ENCODE measurements at regions not wholly inside any gene's neighbourhood (a gene's known extent, or its start where the extent isn't known, plus 50 kb on each side); places are given as distances from the start of the nearest gene placed in this dataset.

DNA sequence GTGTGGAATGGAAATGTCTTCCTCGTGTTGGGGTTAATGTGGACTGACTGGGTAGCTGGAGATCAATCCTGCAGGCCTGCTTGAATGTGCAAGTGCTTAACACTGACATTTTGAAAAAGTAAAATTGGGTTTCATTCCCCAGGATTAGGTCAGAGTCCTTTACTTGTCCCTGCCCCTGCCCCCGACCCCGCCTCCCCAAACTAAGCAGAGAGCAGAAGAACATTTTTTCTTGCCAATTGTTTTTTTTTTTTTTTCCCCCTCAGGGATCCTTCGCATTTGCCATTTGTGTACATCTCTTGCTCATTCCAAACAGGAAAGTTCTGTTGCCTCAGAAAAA lies 147.0 kb upstream of the NR2F2 start:
- DNase-seq (ENCODE audit: low read depth, low spot score), result no peak

DNA sequence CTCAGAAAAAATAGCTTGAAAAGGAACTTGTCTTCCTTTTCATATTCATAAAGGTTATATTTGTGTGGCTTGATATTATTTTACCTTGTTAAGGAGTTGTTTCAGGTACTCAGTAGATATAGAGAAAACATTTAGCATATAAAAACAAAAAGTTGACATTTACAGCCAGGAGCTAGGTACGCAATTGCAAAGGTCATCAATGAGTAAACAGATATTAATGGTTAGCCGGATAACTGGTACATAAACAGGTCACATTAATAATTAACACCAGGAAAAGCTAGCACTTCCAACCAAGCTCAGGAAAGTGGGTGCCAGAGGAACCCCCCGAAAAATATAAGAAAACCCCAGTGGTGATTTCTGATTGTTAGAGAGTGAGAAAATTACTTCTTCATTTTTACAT lies 146.6 kb upstream of the NR2F2 start:
- DNase-seq (ENCODE audit: low read depth, low spot score), result no peak
- H3K27me3 ChIP-seq (ENCODE audit: insufficient read depth, insufficient read length), result no peaks in the 10 kb centered on the region
- H3K9ac ChIP-seq (ENCODE audit: insufficient read length, low read depth), result no peak overlapping the region
- no peak for TF ChIP-seq SUZ12 (IDR thresholded peaks at IDR 0.05; ENCODE audit: extremely low read depth, insufficient read depth, insufficient read length)
- TF ChIP-seq ZNF274 (IDR thresholded peaks at IDR 0.05; ENCODE audit: low read depth, low read length), result no peak
- TF ChIP-seq YY1 (IDR thresholded peaks at IDR 0.05; ENCODE audit: insufficient read depth, insufficient read length), result no peak
- no peak overlapping the region for H3K4me3 ChIP-seq (ENCODE audit: insufficient read length, low read depth)
- H3K4me1 ChIP-seq (ENCODE audit: insufficient read depth, insufficient read length), result peaks cover 3% of the 10 kb centered on the region
- H3K36me3 ChIP-seq (ENCODE audit: insufficient read depth, insufficient read length, low read length), result no peaks in the 10 kb centered on the region
- H3K9me3 ChIP-seq (ENCODE audit: insufficient read depth, low read length), result no peaks in the 10 kb centered on the region

More for the DNA sequence above, 147.0 kb upstream of the NR2F2 start:
- H3K9me3 ChIP-seq (ENCODE audit: insufficient read depth, low read length), result no peaks in the 10 kb centered on the region
- peaks cover 3% of the 10 kb centered on the region for H3K4me1 ChIP-seq (ENCODE audit: insufficient read depth, insufficient read length)
- TF ChIP-seq SUZ12 (IDR thresholded peaks at IDR 0.05; ENCODE audit: extremely low read depth, insufficient read depth, insufficient read length) (no peak), YY1 (IDR thresholded peaks at IDR 0.05; ENCODE audit: insufficient read depth, insufficient read length) (no peak), ZNF274 (IDR thresholded peaks at IDR 0.05; ENCODE audit: low read depth, low read length) (no peak)
- H3K4me3 ChIP-seq (ENCODE audit: insufficient read length, low read depth), result no peak overlapping the region
- H3K36me3 ChIP-seq (ENCODE audit: insufficient read depth, insufficient read length, low read length), result no peaks in the 10 kb centered on the region
- H3K27me3 ChIP-seq (ENCODE audit: insufficient read depth, insufficient read length), result no peaks in the 10 kb centered on the region
- H3K9ac ChIP-seq (ENCODE audit: insufficient read length, low read depth), result no peak overlapping the region

DNA sequence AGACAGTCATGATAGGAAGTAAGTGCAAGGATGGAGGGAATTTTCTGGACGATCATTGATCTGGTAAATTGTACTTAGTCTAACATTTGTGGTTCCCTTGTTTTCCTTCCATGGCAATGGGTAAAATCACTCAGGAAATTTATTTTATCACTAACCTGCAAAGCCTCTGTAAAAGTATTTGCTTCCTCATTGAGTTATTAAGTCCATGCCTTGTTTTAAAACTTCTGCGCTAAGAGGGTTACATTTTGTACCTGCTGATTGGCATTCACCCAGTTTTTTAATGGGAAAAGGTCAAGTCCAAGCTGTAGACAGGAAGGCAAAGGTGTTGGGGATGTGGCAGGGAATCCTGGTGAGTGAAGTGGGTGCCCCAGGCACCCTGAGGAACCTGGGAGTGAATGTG lies 146.2 kb upstream of the NR2F2 start:
- Histone ChIP-seq H3K36me3 (ENCODE audit: insufficient read depth, insufficient read length, low read length) (no peaks in the 10 kb centered on the region), H3K9me3 (ENCODE audit: insufficient read depth, low read length) (no peaks in the 10 kb centered on the region), H3K4me3 (ENCODE audit: insufficient read length, low read depth) (no peak overlapping the region), H3K4me1 (ENCODE audit: insufficient read depth, insufficient read length) (peaks cover 3% of the 10 kb centered on the region), H3K27me3 (ENCODE audit: insufficient read depth, insufficient read length) (no peaks in the 10 kb centered on the region), H3K9ac (ENCODE audit: insufficient read length, low read depth) (no peak overlapping the region)
- DNase-seq (ENCODE audit: low read depth, low spot score), result no peak
- TF ChIP-seq ZNF274 (IDR thresholded peaks at IDR 0.05; ENCODE audit: low read depth, low read length), result no peak
- no peak for TF ChIP-seq SUZ12 (IDR thresholded peaks at IDR 0.05; ENCODE audit: extremely low read depth, insufficient read depth, insufficient read length)
- TF ChIP-seq YY1 (IDR thresholded peaks at IDR 0.05; ENCODE audit: insufficient read depth, insufficient read length), result no peak

DNA sequence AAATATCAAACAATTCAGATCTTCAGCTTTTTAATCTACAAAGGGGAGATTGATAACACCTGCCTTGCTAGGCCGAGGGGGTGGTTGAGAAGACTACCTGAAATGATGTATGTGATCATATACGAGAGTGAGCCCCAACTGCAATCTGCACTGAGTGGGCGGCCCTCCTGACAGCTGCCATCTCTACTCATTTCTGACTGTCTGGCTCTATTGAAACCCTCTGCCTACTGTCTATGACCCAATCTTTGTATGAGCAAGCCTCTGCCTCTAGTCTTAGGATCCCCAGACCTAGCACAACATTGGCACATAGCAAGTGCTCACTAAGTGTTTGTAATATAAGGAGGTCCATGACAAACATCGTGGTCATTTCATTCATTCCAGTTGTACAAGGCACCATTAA lies 144.4 kb upstream of the NR2F2 start:
- Histone ChIP-seq H3K36me3 (ENCODE audit: insufficient read depth, insufficient read length, low read length) (no peaks in the 10 kb centered on the region), H3K9me3 (ENCODE audit: insufficient read depth, low read length) (no peaks in the 10 kb centered on the region), H3K4me1 (ENCODE audit: insufficient read depth, insufficient read length) (no peaks in the 10 kb centered on the region), H3K27me3 (ENCODE audit: insufficient read depth, insufficient read length) (no peaks in the 10 kb centered on the region), H3K4me3 (ENCODE audit: insufficient read length, low read depth) (no peak overlapping the region), H3K9ac (ENCODE audit: insufficient read length, low read depth) (no peak overlapping the region)
- no peak for DNase-seq (ENCODE audit: low read depth, low spot score)
- TF ChIP-seq ZNF274 (IDR thresholded peaks at IDR 0.05; ENCODE audit: low read depth, low read length), result no peak
- TF ChIP-seq YY1 (IDR thresholded peaks at IDR 0.05; ENCODE audit: insufficient read depth, insufficient read length), result no peak
- TF ChIP-seq SUZ12 (IDR thresholded peaks at IDR 0.05; ENCODE audit: extremely low read depth, insufficient read depth, insufficient read length), result no peak

DNA sequence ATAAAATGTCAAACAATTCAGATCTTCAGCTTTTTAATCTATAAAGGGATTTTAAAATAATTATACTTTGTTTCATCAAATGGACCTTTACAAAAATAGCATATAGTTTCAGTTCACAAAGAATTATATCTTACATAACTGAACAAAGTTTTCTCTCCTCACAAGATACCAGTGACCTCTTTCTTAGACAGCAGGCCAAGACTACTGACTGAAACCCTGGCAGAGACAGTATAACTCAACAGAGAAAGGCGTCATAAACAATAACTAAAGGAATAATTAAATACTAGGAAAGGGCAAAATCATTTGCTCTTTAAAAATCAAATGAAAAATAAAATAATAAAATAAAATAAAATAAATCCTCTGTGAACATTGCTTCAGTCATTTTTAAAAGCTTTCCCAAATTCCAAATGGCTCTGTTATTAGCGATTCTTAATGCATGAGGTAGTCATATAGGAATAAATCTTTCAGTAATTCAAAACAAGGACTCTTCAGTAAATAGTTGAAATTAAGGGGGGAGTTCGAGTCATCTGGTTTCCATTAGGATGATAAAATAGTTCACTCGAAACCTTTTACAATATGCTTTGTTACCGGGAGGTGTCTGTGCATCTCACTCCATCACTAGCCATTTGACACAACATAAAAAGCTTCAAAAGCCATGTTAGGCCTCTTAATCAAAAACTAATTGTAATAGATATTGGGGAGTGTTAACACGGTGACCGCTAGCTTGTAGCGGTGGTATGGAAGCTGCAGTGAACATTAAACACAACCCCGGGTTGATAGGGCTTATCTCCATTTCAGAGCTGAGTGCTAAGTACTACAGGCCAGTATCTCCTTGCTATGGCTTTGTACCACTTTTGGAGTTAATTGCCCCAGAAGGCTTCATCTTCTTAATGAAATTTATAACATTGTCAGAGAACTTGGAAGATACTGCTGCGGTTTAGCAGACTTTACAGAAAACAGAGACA lies 142.9 kb upstream of the NR2F2 start:
- H3K9ac ChIP-seq (ENCODE audit: insufficient read length, low read depth), result no peak overlapping the region
- DNase-seq (ENCODE audit: low read depth, low spot score), result no peak

DNA sequence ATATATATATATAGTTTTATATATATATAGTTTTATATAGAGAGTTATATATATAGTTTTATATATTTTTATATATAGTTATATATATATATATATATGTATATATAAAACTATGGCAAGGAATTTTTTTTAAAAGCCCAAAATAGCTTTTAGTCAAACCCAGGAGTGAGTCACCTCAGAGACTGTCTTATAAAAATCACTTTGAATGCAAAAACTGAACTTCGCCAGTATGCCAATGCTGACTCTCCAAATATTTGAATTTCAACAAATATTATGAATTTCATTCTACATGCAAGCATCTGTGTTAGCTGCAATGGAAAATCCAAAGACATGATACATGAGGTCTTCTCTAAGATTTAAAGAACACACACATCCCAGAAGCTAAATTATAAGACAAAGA lies 132.8 kb upstream of the NR2F2 start:
- no peaks in the 10 kb centered on the region for H3K27me3 ChIP-seq (ENCODE audit: insufficient read depth, insufficient read length)
- no peak for TF ChIP-seq ZNF274 (IDR thresholded peaks at IDR 0.05; ENCODE audit: low read depth, low read length)
- no peak for TF ChIP-seq SUZ12 (IDR thresholded peaks at IDR 0.05; ENCODE audit: extremely low read depth, insufficient read depth, insufficient read length)
- no peak for TF ChIP-seq YY1 (IDR thresholded peaks at IDR 0.05; ENCODE audit: insufficient read depth, insufficient read length)
- no peaks in the 10 kb centered on the region for H3K4me1 ChIP-seq (ENCODE audit: insufficient read depth, insufficient read length)
- H3K36me3 ChIP-seq (ENCODE audit: insufficient read depth, insufficient read length, low read length), result no peaks in the 10 kb centered on the region
- DNase-seq (ENCODE audit: low read depth, low spot score), result no peak
- H3K4me3 ChIP-seq (ENCODE audit: insufficient read length, low read depth), result no peak overlapping the region
- H3K9ac ChIP-seq (ENCODE audit: insufficient read length, low read depth), result no peak overlapping the region
- no peaks in the 10 kb centered on the region for H3K9me3 ChIP-seq (ENCODE audit: insufficient read depth, low read length)

More for the DNA sequence above, 142.9 kb upstream of the NR2F2 start:
- Histone ChIP-seq H3K4me1 (ENCODE audit: insufficient read depth, insufficient read length) (no peaks in the 10 kb centered on the region), H3K36me3 (ENCODE audit: insufficient read depth, insufficient read length, low read length) (no peaks in the 10 kb centered on the region), H3K9me3 (ENCODE audit: insufficient read depth, low read length) (no peaks in the 10 kb centered on the region), H3K4me3 (ENCODE audit: insufficient read length, low read depth) (no peak overlapping the region), H3K27me3 (ENCODE audit: insufficient read depth, insufficient read length) (no peaks in the 10 kb centered on the region)
- TF ChIP-seq YY1 (IDR thresholded peaks at IDR 0.05; ENCODE audit: insufficient read depth, insufficient read length), result no peak
- TF ChIP-seq ZNF274 (IDR thresholded peaks at IDR 0.05; ENCODE audit: low read depth, low read length), result no peak
- TF ChIP-seq SUZ12 (IDR thresholded peaks at IDR 0.05; ENCODE audit: extremely low read depth, insufficient read depth, insufficient read length), result no peak

DNA sequence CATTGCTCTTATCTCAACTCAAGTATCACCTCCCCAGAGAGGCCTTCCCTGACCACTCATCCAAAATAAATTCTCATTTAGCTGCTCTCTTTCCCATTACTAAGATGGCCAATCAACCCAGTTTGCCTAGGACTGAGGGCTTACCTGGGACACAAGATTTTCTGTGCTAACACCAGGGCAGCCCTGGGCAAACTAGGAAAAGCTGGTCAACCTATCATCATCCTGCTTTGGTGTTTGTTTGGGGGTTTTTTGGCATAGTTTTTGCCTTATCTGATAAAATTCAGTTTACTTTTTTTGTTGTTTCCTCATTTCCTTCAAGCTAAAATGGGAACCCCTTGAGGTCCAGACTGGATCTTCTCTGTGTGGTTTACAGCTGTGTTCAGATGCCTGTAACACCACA lies 131.4 kb upstream of the NR2F2 start:
- no peak for TF ChIP-seq ZNF274 (IDR thresholded peaks at IDR 0.05; ENCODE audit: low read depth, low read length)
- no peak for TF ChIP-seq YY1 (IDR thresholded peaks at IDR 0.05; ENCODE audit: insufficient read depth, insufficient read length)
- no peak for TF ChIP-seq SUZ12 (IDR thresholded peaks at IDR 0.05; ENCODE audit: extremely low read depth, insufficient read depth, insufficient read length)
- no peaks in the 10 kb centered on the region for H3K9me3 ChIP-seq (ENCODE audit: insufficient read depth, low read length)
- DNase-seq (ENCODE audit: low read depth, low spot score), result no peak
- no peaks in the 10 kb centered on the region for H3K27me3 ChIP-seq (ENCODE audit: insufficient read depth, insufficient read length)
- no peaks in the 10 kb centered on the region for H3K4me1 ChIP-seq (ENCODE audit: insufficient read depth, insufficient read length)
- no peaks in the 10 kb centered on the region for H3K36me3 ChIP-seq (ENCODE audit: insufficient read depth, insufficient read length, low read length)
- H3K4me3 ChIP-seq (ENCODE audit: insufficient read length, low read depth), result no peak overlapping the region
- no peak overlapping the region for H3K9ac ChIP-seq (ENCODE audit: insufficient read length, low read depth)
